Peyer's patch (tissue), 4 donors: ENCODE measurements at regions not wholly inside any gene's neighbourhood (a gene's known extent, or its start where the extent isn't known, plus 50 kb on each side); places are given as distances from the start of the nearest gene placed in this dataset.

Source experiments
- POLR2A ChIP-seq, 2 donors: fragments of 450-650 bp; IDR thresholded peaks; one replicate each; pipeline ENCODE4 v1.5.1; 2017; ENCODE audit warnings: antibody characterized with exemption in 2 of 2, mild to moderate bottlenecking in 2 of 2, moderate library complexity in 2 of 2
- TF ChIP-seq, protein P1 (sequence below), 6 experiments: fragments of 450-650 bp in 4 of 6; fragments of 200-600 bp in 2 of 6; sonication (generic) in 1 of 6; IDR thresholded peaks; one replicate each; pipeline ENCODE4 v1.5.1; 2017 to 2019; ENCODE audit warnings: antibody characterized with exemption in 6 of 6, mild to moderate bottlenecking in 3 of 6, moderate library complexity in 1 of 6

DNA sequence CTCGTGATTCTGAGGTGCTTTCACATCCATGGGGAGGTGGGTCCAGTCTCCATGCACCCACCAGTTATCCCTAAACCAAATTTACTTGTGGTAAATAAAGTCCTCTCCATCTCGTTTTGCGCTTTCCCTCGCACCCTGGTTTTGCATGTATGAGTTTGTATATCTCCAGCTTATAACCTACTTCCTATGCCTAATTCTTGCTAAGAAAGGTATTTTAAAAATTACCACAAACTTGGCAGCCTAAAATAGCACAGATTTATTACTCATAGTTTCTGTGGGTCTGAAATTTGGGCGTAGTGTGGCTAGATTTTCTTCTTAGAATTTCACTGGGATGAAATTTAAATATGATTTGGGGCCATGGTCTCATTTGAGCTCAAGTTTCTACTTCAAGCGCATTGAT lies 511.5 kb downstream of the NYAP2 start:
- TF ChIP-seq, protein P1, sequence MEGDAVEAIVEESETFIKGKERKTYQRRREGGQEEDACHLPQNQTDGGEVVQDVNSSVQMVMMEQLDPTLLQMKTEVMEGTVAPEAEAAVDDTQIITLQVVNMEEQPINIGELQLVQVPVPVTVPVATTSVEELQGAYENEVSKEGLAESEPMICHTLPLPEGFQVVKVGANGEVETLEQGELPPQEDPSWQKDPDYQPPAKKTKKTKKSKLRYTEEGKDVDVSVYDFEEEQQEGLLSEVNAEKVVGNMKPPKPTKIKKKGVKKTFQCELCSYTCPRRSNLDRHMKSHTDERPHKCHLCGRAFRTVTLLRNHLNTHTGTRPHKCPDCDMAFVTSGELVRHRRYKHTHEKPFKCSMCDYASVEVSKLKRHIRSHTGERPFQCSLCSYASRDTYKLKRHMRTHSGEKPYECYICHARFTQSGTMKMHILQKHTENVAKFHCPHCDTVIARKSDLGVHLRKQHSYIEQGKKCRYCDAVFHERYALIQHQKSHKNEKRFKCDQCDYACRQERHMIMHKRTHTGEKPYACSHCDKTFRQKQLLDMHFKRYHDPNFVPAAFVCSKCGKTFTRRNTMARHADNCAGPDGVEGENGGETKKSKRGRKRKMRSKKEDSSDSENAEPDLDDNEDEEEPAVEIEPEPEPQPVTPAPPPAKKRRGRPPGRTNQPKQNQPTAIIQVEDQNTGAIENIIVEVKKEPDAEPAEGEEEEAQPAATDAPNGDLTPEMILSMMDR (IDR thresholded peaks at IDR 0.05): no peak
- TF ChIP-seq POLR2A (IDR thresholded peaks at IDR 0.05): no peak
